ENCODE measurements at regions not wholly inside any gene's neighbourhood (a gene's known extent, or its start where the extent isn't known, plus 50 kb on each side); places are given as distances from the start of the nearest gene placed in this dataset.
"Not testable (repeated sequence)": the region's sequence is repeated elsewhere in the genome, so short reads cannot be mapped to it uniquely, and the experiment has no call there.

- Histone ChIP-seq H2AFZ (ENCODE audit: low read depth, low read length, poor library complexity, severe bottlenecking) (no peak overlapping the region), H3K4me3 (replicated peaks in 1 of 2; ENCODE audit: low read depth in 1 of 2, low read length in 2 of 2) (no peak overlapping the region), H3K27ac (ENCODE audit: low read depth, low read length) (no peak overlapping the region), H3K4me1 (ENCODE audit: control insufficient read depth in 1 of 2, insufficient read depth in 2 of 2, low read length in 2 of 2) (no peaks in the 10 kb centered on the region), H3K9ac (ENCODE audit: low read length) (no peak overlapping the region), H4K20me1 (ENCODE audit: insufficient read depth) (no peaks in the 10 kb centered on the region; the same call in 1 of the 2 replicates), H3K9me3 (ENCODE audit: control insufficient read depth in 1 of 2, insufficient read depth in 1 of 2, low read depth in 1 of 2, low read length in 2 of 2) (no peaks in the 10 kb centered on the region), H3K79me2 (ENCODE audit: insufficient read depth, low read length) (no peaks in the 10 kb centered on the region), H3K9me2 (ENCODE audit: insufficient read depth) (no peaks in the 10 kb centered on the region), H3K4me2 (ENCODE audit: low read length) (no peak overlapping the region), H3K27me3 (ENCODE audit: insufficient read depth, low read length) (no peaks in the 10 kb centered on the region), H3K36me3 (ENCODE audit: control insufficient read depth in 1 of 2, insufficient read depth in 2 of 2, low read length in 2 of 2) (no peaks in the 10 kb centered on the region)
- no peak for DNase-seq (ENCODE audit: low read depth, low spot score)
- intact Hi-C loops (cut with micrococcal nuclease): no loop called here
- ChIA-PET RAD21 (ENCODE audit: low non-redundant PET in 1 of 2, low total read pairs in 2 of 2, uncharacterized antibody in 2 of 2, unreplicated experiment in 2 of 2) (no interaction called here), POLR2A (no interaction called here), CTCF (no interaction called here)
- ATAC-seq: no peak
- BruUV-seq (replicated peaks): no TSS peak
- TF ChIP-seq ATF3 (IDR thresholded peaks at IDR 0.05) (no peak), EZH2 (IDR thresholded peaks at IDR 0.05) (no peak), SP1 (IDR thresholded peaks at IDR 0.05; ENCODE audit: low read depth) (no peak), EGR1 (IDR thresholded peaks at IDR 0.05; ENCODE audit: low read depth) (no peak), FOSL1 (IDR thresholded peaks at IDR 0.05; ENCODE audit: low read depth) (no peak), ZNF274 (IDR thresholded peaks at IDR 0.05; ENCODE audit: low read depth, low read length) (no peak), CEBPB (IDR thresholded peaks at IDR 0.05; ENCODE audit: low read depth) (no peak), RAD21 (IDR thresholded peaks at IDR 0.05; ENCODE audit: low read depth) (no peak), POLR2A (IDR thresholded peaks at IDR 0.05; ENCODE audit: borderline replicate concordance, extremely low read depth, insufficient read depth, insufficient read length) (no peak), EZH2phosphoT487 (IDR thresholded peaks at IDR 0.05; ENCODE audit: borderline replicate concordance) (no peak)
Measured at GRCh38 chr1:242673652-242674051, 149.2 kb upstream of the PLD5 start.

GRCh38 chr1:242673165-242673564 lies 148.7 kb upstream of the PLD5 start:
- H3K27ac ChIP-seq (ENCODE audit: low read depth, low read length); H3K4me1 ChIP-seq (ENCODE audit: control insufficient read depth in 1 of 2, insufficient read depth in 2 of 2, low read length in 2 of 2); H3K9ac ChIP-seq (ENCODE audit: low read length); H3K9me3 ChIP-seq (ENCODE audit: control insufficient read depth in 1 of 2, insufficient read depth in 1 of 2, low read depth in 1 of 2, low read length in 2 of 2); intact Hi-C loops (cut with micrococcal nuclease); H3K4me3 ChIP-seq (replicated peaks in 1 of 2; ENCODE audit: low read depth in 1 of 2, low read length in 2 of 2); POLR2A ChIA-PET; H2AFZ ChIP-seq (ENCODE audit: low read depth, low read length, poor library complexity, severe bottlenecking); H3K9me2 ChIP-seq (ENCODE audit: insufficient read depth); H3K36me3 ChIP-seq (ENCODE audit: control insufficient read depth in 1 of 2, insufficient read depth in 2 of 2, low read length in 2 of 2); H3K27me3 ChIP-seq (ENCODE audit: insufficient read depth, low read length); H3K4me2 ChIP-seq (ENCODE audit: low read length); BruUV-seq (replicated peaks); CTCF ChIA-PET; H3K79me2 ChIP-seq (ENCODE audit: insufficient read depth, low read length); H4K20me1 ChIP-seq (ENCODE audit: insufficient read depth); ATAC-seq; RAD21 ChIA-PET (ENCODE audit: low non-redundant PET in 1 of 2, low total read pairs in 2 of 2, uncharacterized antibody in 2 of 2, unreplicated experiment in 2 of 2); DNase-seq (ENCODE audit: low read depth, low spot score): not testable (repeated sequence)
